Upper lobe of right lung (tissue), 1 donor: ENCODE measurements at regions not wholly inside any gene's neighbourhood (a gene's known extent, or its start where the extent isn't known, plus 50 kb on each side); places are given as distances from the start of the nearest gene placed in this dataset.

Source experiments
- ATAC-seq: fragments of 200-7000 bp; cut with Tn5 transposase; one replicate; pipeline ENCODE4 v1.9.1; 2020; ENCODE audit warnings: mild to moderate bottlenecking, moderate library complexity
- DNase-seq: peaks from one replicate; pipeline ENCODE4 v3.0.0-alpha.2; 2020
- H3K27ac ChIP-seq: fragments of 200-600 bp; one replicate; pipeline ENCODE4 v1.8.0; 2022
- H3K27me3 ChIP-seq: fragments of 200-600 bp; one replicate; pipeline ENCODE4 v1.8.0; 2022; ENCODE audit warnings: mild to moderate bottlenecking
- H3K36me3 ChIP-seq: fragments of 200-600 bp; one replicate; pipeline ENCODE4 v1.8.0; 2022
- H3K4me1 ChIP-seq: fragments of 200-600 bp; one replicate; pipeline ENCODE4 v1.8.0; 2022
- H3K4me3 ChIP-seq: fragments of 200-600 bp; one replicate; pipeline ENCODE4 v1.8.0; 2022; ENCODE audit warnings: mild to moderate bottlenecking
- H3K9me3 ChIP-seq: fragments of 200-600 bp; one replicate; pipeline ENCODE4 v1.8.0; 2022
- CTCF ChIP-seq: fragments of 200-600 bp; IDR thresholded peaks from one replicate; pipeline ENCODE4 v1.8.0; 2022; ENCODE audit warnings: antibody characterized with exemption
- intact Hi-C: fragments of 100-400 bp; cut with DNase I; formaldehyde crosslinking; loops from one replicate; pipeline ENCODE4 v1.11.0; 2022
- donor health status: DM: no; HTN: yes; CAD: no; lungs with severe emphysema.

GRCh38 chr1:157234705-157235273 is 96.6 kb upstream of the ETV3 start:
- H3K4me3 ChIP-seq: no peak overlapping the region
- H3K4me1 ChIP-seq: no peaks in the 10 kb centered on the region
- no peak for TF ChIP-seq CTCF
- no peaks in the 10 kb centered on the region for H3K36me3 ChIP-seq
- no peak for DNase-seq
- no peaks in the 10 kb centered on the region for H3K9me3 ChIP-seq
- ATAC-seq: no peak
- no peak overlapping the region for H3K27ac ChIP-seq
- H3K27me3 ChIP-seq: no peaks in the 10 kb centered on the region
- intact Hi-C loops: no loop called here

GRCh38 chr1:157233131-157233530 is 94.9 kb upstream of the ETV3 start:
- Histone ChIP-seq H3K4me3 (no peak overlapping the region), H3K4me1 (no peaks in the 10 kb centered on the region), H3K27me3 (no peaks in the 10 kb centered on the region), H3K9me3 (no peaks in the 10 kb centered on the region), H3K27ac (no peak overlapping the region), H3K36me3 (no peaks in the 10 kb centered on the region)
- ATAC-seq: no peak
- no peak for DNase-seq
- no peak for TF ChIP-seq CTCF
- intact Hi-C loops: no loop called here

- intact Hi-C loops: no loop called here
- no peaks in the 10 kb centered on the region for H3K9me3 ChIP-seq
- H3K27ac ChIP-seq: no peak overlapping the region
- no peaks in the 10 kb centered on the region for H3K36me3 ChIP-seq
- ATAC-seq (no peak), DNase-seq (no peak)
- no peak for TF ChIP-seq CTCF
- no peaks in the 10 kb centered on the region for H3K27me3 ChIP-seq
- H3K4me1 ChIP-seq: no peaks in the 10 kb centered on the region
- H3K4me3 ChIP-seq: no peak overlapping the region
Measured at GRCh38 chr1:157231846-157232525, 93.8 kb upstream of the ETV3 start.

- no peaks in the 10 kb centered on the region for H3K27me3 ChIP-seq
Measured at GRCh38 chr1:157230500-157230899, 92.3 kb upstream of the ETV3 start.

GRCh38 chr1:157227700-157228099 is 89.5 kb upstream of the ETV3 start:
- Histone ChIP-seq H3K4me3 (no peak overlapping the region), H3K27me3 (no peaks in the 10 kb centered on the region), H3K4me1 (no peaks in the 10 kb centered on the region), H3K36me3 (no peaks in the 10 kb centered on the region), H3K27ac (no peak overlapping the region), H3K9me3 (no peaks in the 10 kb centered on the region)
- intact Hi-C loops: no loop called here
- no peak for TF ChIP-seq CTCF
- DNase-seq: no peak
- ATAC-seq: no peak

More at GRCh38 chr1:157230500-157230899, 92.3 kb upstream of the ETV3 start:
- intact Hi-C loops: no loop called here
- H3K27ac ChIP-seq: no peak overlapping the region
- H3K36me3 ChIP-seq: no peaks in the 10 kb centered on the region
- no peaks in the 10 kb centered on the region for H3K4me1 ChIP-seq
- DNase-seq (no peak), ATAC-seq (no peak)
- no peak overlapping the region for H3K4me3 ChIP-seq
- no peaks in the 10 kb centered on the region for H3K9me3 ChIP-seq
- TF ChIP-seq CTCF: no peak
